ENCODE measurements at regions not wholly inside any gene's neighbourhood (a gene's known extent, or its start where the extent isn't known, plus 50 kb on each side); places are given as distances from the start of the nearest gene placed in this dataset.

DNA sequence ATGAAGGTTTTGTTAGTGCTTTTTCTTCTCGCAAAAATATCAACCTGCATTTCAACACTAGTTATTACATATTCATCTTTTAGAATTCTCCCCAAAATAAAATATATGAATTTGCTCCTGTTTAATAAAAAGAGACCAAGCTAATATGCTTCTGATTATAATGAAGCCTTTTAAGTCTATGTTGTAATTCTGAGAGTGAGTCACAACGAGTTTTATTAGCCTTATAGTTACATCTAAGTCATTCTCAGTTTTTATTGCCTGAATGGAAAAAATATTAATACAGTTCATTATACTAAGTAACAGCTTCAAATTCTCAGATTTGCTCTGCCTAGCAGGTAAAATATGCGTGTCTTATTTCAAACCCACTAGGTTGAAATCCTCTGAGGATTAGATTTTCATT, 152.4 kb upstream of the CELF2 start:
- TF ChIP-seq CTCF (conservative IDR thresholded peaks at IDR 0.05 in 1 of 2, IDR thresholded peaks at IDR 0.05 in 1 of 2; ENCODE audit: extremely low read depth in 1 of 2, insufficient read depth in 1 of 2, low read depth in 1 of 2, low read length in 2 of 2) (no peak), EZH2 (IDR thresholded peaks at IDR 0.05; ENCODE audit: borderline replicate concordance, low read length) (no peak)

Data from mammary epithelial cell (primary cell).